ENCODE measurements at regions not wholly inside any gene's neighbourhood (a gene's known extent, or its start where the extent isn't known, plus 50 kb on each side); places are given as distances from the start of the nearest gene placed in this dataset.

GRCh38 chr1:168390271-168390670 is 109.6 kb downstream of the TBX19 start:
- Mint-ChIP-seq H3K9me3 (no peaks in the 10 kb centered on the region), H3K27ac (no peak overlapping the region), H3K27me3 (ENCODE audit: low read depth) (peaks cover 26% of the 10 kb centered on the region), H3K4me3 (no peak overlapping the region), H3K36me3 (ENCODE audit: low read depth) (no peaks in the 10 kb centered on the region), H3K4me1 (peaks cover 7% of the 10 kb centered on the region)
- TF ChIP-seq CTCF (IDR thresholded peaks at IDR 0.05; ENCODE audit: unreplicated experiment in 3 of 3) = no peak

DNA sequence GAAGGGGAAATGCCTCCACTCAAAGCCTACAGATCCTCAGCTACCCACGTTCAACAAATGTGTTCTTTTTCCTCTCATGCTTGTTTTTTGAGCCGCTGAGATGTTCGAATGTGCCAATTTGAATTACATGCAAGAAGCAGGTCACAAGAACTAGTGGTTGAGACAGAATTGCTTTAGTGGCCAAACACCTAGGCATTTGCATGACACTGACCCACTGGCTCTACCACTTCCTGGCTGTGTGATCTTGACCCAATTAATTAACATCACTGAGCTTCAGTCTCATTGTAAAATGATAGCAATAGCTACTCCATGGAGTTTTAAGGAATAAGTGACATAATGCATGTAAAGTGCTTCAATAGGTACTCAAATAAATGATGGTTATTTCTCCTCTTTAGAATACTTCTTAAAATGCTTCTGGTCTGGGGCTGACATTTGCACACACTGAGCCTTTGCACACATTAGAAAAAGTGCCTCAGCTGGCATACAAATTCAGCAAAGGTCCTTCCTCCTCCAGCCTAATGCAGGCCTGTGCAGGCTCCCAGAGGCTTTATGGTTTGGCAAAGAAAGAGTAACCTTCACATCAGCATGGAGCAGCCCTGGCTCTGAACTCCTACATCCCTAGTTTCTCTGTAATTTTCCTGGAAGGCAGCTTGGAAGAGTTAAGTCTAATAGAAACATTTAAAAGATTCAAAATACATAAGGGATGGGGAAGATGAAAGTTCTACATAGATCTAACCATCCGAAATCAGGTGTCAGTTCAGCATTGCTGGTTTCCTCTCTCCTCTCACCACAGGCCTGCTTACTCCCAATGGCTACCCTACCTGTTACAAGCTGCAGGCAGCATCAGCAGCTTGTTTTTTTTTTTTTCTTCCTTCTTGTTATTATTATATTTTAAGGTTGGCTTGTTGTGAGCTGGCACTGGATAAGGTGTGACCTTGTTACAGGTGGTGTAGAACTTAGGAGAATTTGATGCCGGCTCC is 107.4 kb downstream of the TBX19 start:
- Mint-ChIP-seq H3K9me3 (no peaks in the 10 kb centered on the region), H3K4me1 (peaks cover 7% of the 10 kb centered on the region)

GRCh38 chr1:168386949-168387586 is 106.4 kb downstream of the TBX19 start:
- peaks cover 7% of the 10 kb centered on the region for H3K4me1 Mint-ChIP-seq
- no peaks in the 10 kb centered on the region for H3K9me3 Mint-ChIP-seq
- TF ChIP-seq CTCF (IDR thresholded peaks at IDR 0.05; ENCODE audit: unreplicated experiment in 3 of 3) = peak in 1 of 3 experiments; percentile 11
- no peaks in the 10 kb centered on the region for H3K36me3 Mint-ChIP-seq (ENCODE audit: low read depth)
- H3K27me3 Mint-ChIP-seq (ENCODE audit: low read depth) = peaks cover 22% of the 10 kb centered on the region
- no peak overlapping the region for H3K27ac Mint-ChIP-seq
- peak overlapping the region in 2 of 3 experiments; percentile 21 to 61 for H3K4me3 Mint-ChIP-seq

More for the DNA sequence above, 107.4 kb downstream of the TBX19 start:
- TF ChIP-seq CTCF (IDR thresholded peaks at IDR 0.05; ENCODE audit: unreplicated experiment in 3 of 3) = no peak
- no peak overlapping the region for H3K27ac Mint-ChIP-seq
- no peak overlapping the region for H3K4me3 Mint-ChIP-seq
- no peaks in the 10 kb centered on the region for H3K36me3 Mint-ChIP-seq (ENCODE audit: low read depth)
- H3K27me3 Mint-ChIP-seq (ENCODE audit: low read depth) = peaks cover 26% of the 10 kb centered on the region

DNA sequence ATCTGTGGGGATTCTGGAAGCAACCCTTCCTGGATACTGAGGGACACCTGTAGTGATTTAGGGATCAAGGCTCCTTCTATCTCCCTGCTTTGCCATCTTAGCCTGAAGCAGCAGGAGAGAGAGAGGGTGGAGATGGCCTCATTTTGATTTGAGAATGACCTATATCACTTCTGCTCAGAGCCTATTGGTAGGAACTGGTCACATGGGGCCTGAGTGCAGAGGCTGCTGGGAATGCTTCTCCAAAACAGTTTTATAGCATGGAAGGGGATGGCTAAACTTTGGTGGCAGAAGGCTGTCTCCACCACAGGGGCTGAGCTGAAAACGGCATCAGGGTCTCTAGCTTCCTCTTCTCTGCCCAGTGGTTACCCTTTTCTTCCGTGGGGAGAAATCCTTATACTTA is 105.8 kb downstream of the TBX19 start:
- H3K36me3 Mint-ChIP-seq (ENCODE audit: low read depth) = no peaks in the 10 kb centered on the region
- no peak overlapping the region for H3K27ac Mint-ChIP-seq
- H3K27me3 Mint-ChIP-seq (ENCODE audit: low read depth) = peaks cover 22% of the 10 kb centered on the region
- no peak for TF ChIP-seq CTCF (IDR thresholded peaks at IDR 0.05; ENCODE audit: unreplicated experiment in 3 of 3)
- H3K9me3 Mint-ChIP-seq = no peaks in the 10 kb centered on the region
- H3K4me1 Mint-ChIP-seq = peaks cover 7% of the 10 kb centered on the region
- no peak overlapping the region for H3K4me3 Mint-ChIP-seq

DNA sequence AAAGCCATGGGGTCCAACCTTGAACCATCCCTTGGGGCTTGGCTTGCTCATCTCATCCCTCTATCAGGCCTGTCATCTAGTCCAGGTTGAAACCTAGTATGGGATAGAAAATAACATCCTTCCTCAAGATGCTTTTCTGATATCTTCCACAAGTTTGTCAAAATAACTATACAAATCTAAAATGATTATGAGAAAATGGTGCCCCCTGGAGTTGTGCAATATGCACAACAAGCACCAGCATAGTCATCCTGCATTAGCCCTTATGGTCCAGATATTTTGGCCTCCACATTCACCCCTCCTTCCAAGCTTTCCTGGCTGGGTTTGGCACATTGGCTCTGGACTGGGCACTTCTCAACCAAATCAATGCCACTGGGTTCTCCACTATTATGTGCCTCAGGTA is 101.2 kb downstream of the TBX19 start:
- Mint-ChIP-seq H3K4me3 (no peak overlapping the region), H3K27ac (no peak overlapping the region), H3K4me1 (no peaks in the 10 kb centered on the region), H3K9me3 (no peaks in the 10 kb centered on the region), H3K36me3 (ENCODE audit: low read depth) (no peaks in the 10 kb centered on the region), H3K27me3 (ENCODE audit: low read depth) (peaks cover 6% of the 10 kb centered on the region)
- no peak for TF ChIP-seq CTCF (IDR thresholded peaks at IDR 0.05; ENCODE audit: unreplicated experiment in 3 of 3)

Measured in nephron (organoid).